GM12891 (cell line): ENCODE measurements at regions not wholly inside any gene's neighbourhood (a gene's known extent, or its start where the extent isn't known, plus 50 kb on each side); places are given as distances from the start of the nearest gene placed in this dataset.

Experiments used
- DNase-seq: peaks from one replicate; pipeline ENCODE4 v3.0.0; 2011; ENCODE audit warnings: low spot score; ENCODE audit not compliant: insufficient read length
- FAIRE-seq: peaks from 2 replicates; lab custom pipeline; 2011; peaks lifted over from hg19 to GRCh38; lab: Jason Lieb, UNC
- PAX5 ChIP-seq: IDR thresholded peaks from 2 replicates; pipeline ENCODE4 v1.6.1; 2011; ENCODE audit warnings: low read length, moderate library complexity, mild to moderate bottlenecking; ENCODE audit not compliant: insufficient read depth, severe bottlenecking
- POLR2A ChIP-seq: IDR thresholded peaks from 2 replicates; pipeline ENCODE4 v1.6.1; 2011; ENCODE audit warnings: low read depth, low read length, control low read depth
- POLR2AphosphoS5 ChIP-seq: IDR thresholded peaks from 2 replicates; pipeline ENCODE4 v1.6.1; 2011; ENCODE audit warnings: low read depth, low read length, control low read depth
- POU2F2 ChIP-seq: IDR thresholded peaks from 2 replicates; pipeline ENCODE4 v1.6.1; 2011; ENCODE audit warnings: low read depth, mild to moderate bottlenecking, control low read depth, low read length, moderate library complexity
- SPI1 ChIP-seq: IDR thresholded peaks from 2 replicates; pipeline ENCODE4 v1.6.1; 2011; ENCODE audit warnings: low read depth, low read length, control low read depth
- TAF1 ChIP-seq: IDR thresholded peaks from 2 replicates; pipeline ENCODE4 v1.6.1; 2011; ENCODE audit warnings: low read depth, low read length, control low read depth

DNA sequence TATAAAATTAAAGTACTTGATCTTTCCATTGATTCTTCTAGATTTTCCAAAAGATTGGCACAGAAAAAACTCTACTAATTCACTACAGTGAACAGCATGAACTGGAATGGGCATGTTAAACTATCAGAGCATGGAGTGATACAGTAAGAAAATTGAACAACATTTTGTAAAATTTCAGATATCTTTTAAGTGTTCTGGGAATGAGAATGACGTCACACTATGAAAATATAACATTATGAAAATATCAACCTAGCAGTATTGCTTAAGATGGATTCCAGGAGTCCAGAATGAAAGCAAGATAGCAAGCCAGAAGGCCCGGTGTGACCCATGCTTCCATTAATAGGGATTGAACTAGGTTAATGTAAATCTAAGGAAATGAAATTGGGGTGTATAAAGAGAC is 319.9 kb downstream of the GABRG1 start:
- TF ChIP-seq POU2F2, result no peak
- no peak for TF ChIP-seq PAX5
- no peak for TF ChIP-seq POLR2AphosphoS5
- TF ChIP-seq TAF1, result no peak
- TF ChIP-seq POLR2A, result no peak
- no peak for TF ChIP-seq SPI1
- no peak for DNase-seq
- no peak for FAIRE-seq

DNA sequence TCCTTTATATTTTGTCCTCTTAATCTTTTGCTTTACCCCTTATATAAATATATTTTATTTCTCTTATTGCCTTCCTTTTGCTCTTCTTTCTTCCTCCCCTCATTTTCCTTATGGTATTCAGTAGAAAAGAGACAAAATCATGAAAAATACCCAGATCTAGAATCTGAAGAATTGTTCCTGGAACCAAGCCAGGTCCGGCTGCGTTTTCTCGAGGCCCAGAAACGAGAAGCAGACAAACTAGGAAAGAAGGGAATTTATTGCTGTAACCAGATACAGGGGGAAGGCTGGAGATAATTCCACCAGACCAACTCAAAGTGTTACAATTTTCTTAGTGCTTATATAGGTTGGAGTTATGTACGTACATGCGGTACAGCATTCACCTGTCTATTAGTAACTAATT is 328.7 kb downstream of the GABRG1 start:
- no peak for DNase-seq
- TF ChIP-seq SPI1 (no peak), POLR2A (no peak), POLR2AphosphoS5 (no peak), TAF1 (no peak), POU2F2 (no peak), PAX5 (no peak)
- FAIRE-seq, result no peak

- FAIRE-seq (no peak), DNase-seq (no peak)
- TF ChIP-seq POLR2A (no peak), PAX5 (no peak), SPI1 (no peak), TAF1 (no peak), POLR2AphosphoS5 (no peak), POU2F2 (no peak)
Observed at GRCh38 chr4:45778514-45778913, 345.3 kb downstream of the GABRG1 start.

GRCh38 chr4:45776146-45776545 is 347.7 kb downstream of the GABRG1 start:
- DNase-seq (no peak), FAIRE-seq (no peak)
- TF ChIP-seq TAF1, result no peak
- no peak for TF ChIP-seq PAX5
- no peak for TF ChIP-seq POLR2AphosphoS5
- no peak for TF ChIP-seq SPI1
- no peak for TF ChIP-seq POLR2A
- TF ChIP-seq POU2F2, result no peak

GRCh38 chr4:45770958-45771357 is 352.9 kb downstream of the GABRG1 start:
- no peak for FAIRE-seq
- TF ChIP-seq POU2F2 (no peak), TAF1 (no peak), SPI1 (no peak), PAX5 (no peak), POLR2A (no peak)
- DNase-seq, result no peak

DNA sequence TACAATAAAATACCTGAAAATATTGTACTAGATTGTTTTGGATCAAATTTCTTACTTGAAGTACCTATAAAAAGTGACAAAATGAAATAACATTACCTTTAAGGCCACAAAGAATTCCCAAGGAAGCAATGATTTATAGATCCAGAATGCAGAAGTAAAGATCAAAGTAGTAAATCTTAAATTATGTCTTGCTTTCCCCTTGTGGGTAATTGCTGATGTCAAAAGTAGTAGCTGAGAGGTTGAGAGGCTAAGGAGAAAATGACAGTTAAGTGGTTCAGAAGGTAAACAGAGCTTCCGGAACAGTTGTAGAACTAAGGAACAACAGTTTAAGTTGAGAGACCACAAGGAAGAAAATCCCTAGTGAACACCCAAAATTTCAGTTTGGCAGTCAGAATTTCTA is 358.3 kb downstream of the GABRG1 start:
- DNase-seq (no peak), FAIRE-seq (no peak)
- TF ChIP-seq POLR2A (no peak), PAX5 (no peak), POLR2AphosphoS5 (no peak), POU2F2 (no peak)

DNA sequence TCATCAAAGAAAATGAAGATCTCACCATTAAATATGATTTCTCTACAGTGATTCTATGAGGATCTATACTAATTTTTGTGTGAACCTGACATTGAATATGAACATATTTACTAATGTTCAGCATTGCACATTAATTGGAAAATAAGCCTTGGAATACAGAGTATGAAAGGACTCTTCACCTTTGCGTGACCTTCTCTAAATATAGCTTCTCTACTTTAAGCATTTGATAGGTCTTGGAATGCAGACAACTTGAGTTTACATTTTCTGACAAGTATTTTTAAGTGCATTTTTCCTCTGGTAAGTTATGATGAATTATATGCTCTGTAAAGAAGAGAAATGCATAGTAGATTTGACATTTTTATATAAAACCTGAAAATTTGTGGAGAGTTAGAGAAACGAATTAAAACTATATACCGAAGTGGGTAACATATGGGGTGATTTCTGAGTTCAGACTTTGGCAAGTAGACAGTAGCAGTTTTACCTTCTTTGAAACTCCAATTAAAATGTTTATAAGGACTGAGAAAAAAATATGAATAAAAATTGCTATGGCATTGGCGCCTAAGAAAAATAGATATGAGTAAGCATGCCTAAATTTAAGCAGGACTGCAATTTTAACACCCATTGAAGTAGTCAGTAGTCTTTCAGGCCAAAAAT is 371.9 kb downstream of the GABRG1 start:
- no peak for FAIRE-seq
- no peak for DNase-seq
- no peak for TF ChIP-seq SPI1
- no peak for TF ChIP-seq TAF1
- TF ChIP-seq POLR2AphosphoS5, result no peak
- TF ChIP-seq POU2F2, result no peak
- TF ChIP-seq POLR2A, result no peak
- TF ChIP-seq PAX5, result no peak

DNA sequence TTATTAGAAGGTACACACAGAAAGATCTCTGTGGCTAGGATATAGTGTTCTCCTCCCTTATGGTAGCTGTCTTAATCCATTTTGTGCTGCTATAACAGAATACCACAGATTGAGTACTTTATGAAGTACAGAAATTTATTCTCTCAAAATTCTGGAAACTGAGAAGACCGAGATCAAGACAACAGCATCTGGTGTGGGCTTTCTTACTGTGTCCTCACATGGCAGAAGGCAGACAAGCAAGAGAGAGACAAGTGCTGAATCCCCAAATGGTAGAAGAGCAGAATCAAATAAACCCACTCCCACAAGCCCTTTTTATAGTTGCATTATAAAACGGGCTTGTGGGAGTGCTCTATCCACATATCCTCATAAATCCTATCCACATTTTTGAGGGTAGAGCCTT is 373.1 kb downstream of the GABRG1 start:
- no peak for FAIRE-seq
- no peak for DNase-seq
- no peak for TF ChIP-seq POU2F2
- TF ChIP-seq PAX5, result no peak
- TF ChIP-seq SPI1, result no peak
- no peak for TF ChIP-seq POLR2AphosphoS5
- TF ChIP-seq POLR2A, result no peak
- TF ChIP-seq TAF1, result no peak

- TF ChIP-seq POLR2A (no peak), TAF1 (no peak), PAX5 (no peak), SPI1 (no peak), POLR2AphosphoS5 (no peak)
- FAIRE-seq (no peak), DNase-seq (no peak)
Observed at GRCh38 chr4:45745741-45746140, 378.1 kb downstream of the GABRG1 start.

DNA sequence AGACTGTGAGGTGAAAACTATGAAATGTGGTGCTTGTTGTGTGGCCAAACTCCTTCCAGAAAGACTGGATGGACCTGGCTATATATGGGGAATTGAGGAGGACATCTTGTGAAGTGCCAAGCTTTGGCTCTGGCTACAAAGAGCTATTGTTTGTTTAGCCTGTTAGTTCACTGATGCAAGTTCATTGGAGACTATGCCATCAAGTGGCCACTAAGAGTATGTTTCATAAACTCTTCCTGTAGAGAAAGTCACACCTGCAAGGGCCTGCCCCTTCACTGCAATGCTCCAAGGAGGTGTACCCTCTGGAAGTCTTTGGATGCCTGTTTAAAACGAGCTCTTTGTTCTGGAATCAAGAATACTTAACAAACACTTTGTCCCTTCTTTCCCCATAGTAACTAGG is 382.0 kb downstream of the GABRG1 start:
- FAIRE-seq, result no peak
- TF ChIP-seq PAX5 (no peak), POLR2A (no peak)
- no peak for DNase-seq

GRCh38 chr4:45732161-45732560 is 391.7 kb downstream of the GABRG1 start:
- no peak for FAIRE-seq

More at GRCh38 chr4:45732161-45732560, 391.7 kb downstream of the GABRG1 start:
- no peak for DNase-seq
- TF ChIP-seq POLR2A, result no peak
- no peak for TF ChIP-seq POU2F2
- TF ChIP-seq POLR2AphosphoS5, result no peak
- no peak for TF ChIP-seq TAF1
- TF ChIP-seq PAX5, result no peak
